Rectal smooth muscle tissue (tissue), 1 donor: ENCODE measurements at regions not wholly inside any gene's neighbourhood (a gene's known extent, or its start where the extent isn't known, plus 50 kb on each side); places are given as distances from the start of the nearest gene placed in this dataset.

Experiments
- H3K27ac ChIP-seq: one replicate; pipeline ENCODE4 v1.7.0; 2013; ENCODE audit warnings: low read depth, low read length, inconsistent platforms
- H3K27me3 ChIP-seq: one replicate; pipeline ENCODE4 v1.7.0; 2013; ENCODE audit warnings: low read length; ENCODE audit not compliant: control insufficient read depth, insufficient read depth
- H3K36me3 ChIP-seq: one replicate; pipeline ENCODE4 v1.7.0; 2013; ENCODE audit warnings: low read length; ENCODE audit not compliant: control insufficient read depth, insufficient read depth
- H3K4me1 ChIP-seq: one replicate; pipeline ENCODE4 v1.7.0; 2013; ENCODE audit warnings: low read length; ENCODE audit not compliant: control insufficient read depth, insufficient read depth
- H3K4me3 ChIP-seq: one replicate; pipeline ENCODE4 v1.7.0; 2013; ENCODE audit warnings: low read length
- H3K9ac ChIP-seq: one replicate; pipeline ENCODE4 v1.7.0; 2013; ENCODE audit warnings: low read length

- H3K27ac ChIP-seq, result no peak overlapping the region
- H3K36me3 ChIP-seq, result no peaks in the 10 kb centered on the region
- H3K4me1 ChIP-seq, result no peaks in the 10 kb centered on the region
- no peaks in the 10 kb centered on the region for H3K27me3 ChIP-seq
- no peak overlapping the region for H3K9ac ChIP-seq
- H3K4me3 ChIP-seq, result no peak overlapping the region
Measured at GRCh38 chr13:31955741-31956140, 75.8 kb upstream of the FRY start.

DNA sequence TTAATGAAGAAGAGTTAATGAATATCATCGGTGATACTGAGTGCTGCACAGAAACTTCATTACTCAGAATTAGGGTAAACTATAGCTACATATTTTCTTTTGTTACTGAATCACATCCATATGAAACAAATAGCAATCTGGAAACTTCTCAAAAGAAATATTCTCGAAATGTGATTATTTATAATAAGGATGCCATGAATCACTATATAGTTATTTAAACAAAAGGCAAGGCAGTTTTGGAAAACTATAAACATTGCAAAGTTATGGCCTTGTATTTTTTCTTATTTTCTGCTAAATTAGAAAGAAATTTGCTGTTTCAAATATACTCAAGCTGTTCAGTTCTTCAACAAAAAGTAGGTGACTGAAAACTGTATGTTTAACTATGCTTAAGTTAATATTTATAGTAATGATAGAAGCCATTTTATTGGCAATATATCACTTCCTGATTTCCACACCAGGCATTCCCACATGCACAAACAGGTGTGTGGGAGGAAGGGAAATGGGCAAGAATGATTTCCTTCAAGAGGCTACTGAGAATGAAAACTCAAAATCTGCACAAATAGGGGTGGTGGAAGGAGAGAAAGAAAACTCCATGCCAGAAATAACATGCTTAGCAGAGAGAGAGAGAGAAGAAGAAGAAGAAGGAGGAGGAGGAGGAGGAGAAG lies 74.5 kb upstream of the FRY start:
- no peak overlapping the region for H3K4me3 ChIP-seq
- no peak overlapping the region for H3K27ac ChIP-seq
- H3K4me1 ChIP-seq, result no peaks in the 10 kb centered on the region
- H3K27me3 ChIP-seq, result no peaks in the 10 kb centered on the region
- no peak overlapping the region for H3K9ac ChIP-seq
- H3K36me3 ChIP-seq, result no peaks in the 10 kb centered on the region

DNA sequence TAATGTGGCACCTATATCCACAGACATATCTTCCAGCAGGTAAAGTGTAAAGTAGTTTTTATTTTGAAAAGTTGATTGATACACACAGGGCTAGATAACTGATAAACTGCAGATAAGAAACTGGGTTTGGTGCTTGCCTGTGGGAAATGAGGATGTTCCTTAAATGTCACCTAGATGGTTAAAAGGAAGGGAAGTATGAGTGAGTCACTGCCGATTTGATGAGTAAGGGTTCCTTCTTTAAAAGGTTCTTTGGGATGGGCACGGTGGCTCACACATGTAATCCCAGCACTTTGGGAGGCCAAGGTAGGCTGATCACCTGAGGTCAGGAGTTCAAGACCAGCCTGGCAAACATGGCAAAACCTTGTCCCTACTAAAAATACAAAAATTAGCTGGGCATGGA lies 73.8 kb upstream of the FRY start:
- H3K9ac ChIP-seq, result no peak overlapping the region
- H3K36me3 ChIP-seq, result no peaks in the 10 kb centered on the region
- no peak overlapping the region for H3K4me3 ChIP-seq
- H3K27ac ChIP-seq, result no peak overlapping the region
- no peaks in the 10 kb centered on the region for H3K27me3 ChIP-seq
- H3K4me1 ChIP-seq, result no peaks in the 10 kb centered on the region

DNA sequence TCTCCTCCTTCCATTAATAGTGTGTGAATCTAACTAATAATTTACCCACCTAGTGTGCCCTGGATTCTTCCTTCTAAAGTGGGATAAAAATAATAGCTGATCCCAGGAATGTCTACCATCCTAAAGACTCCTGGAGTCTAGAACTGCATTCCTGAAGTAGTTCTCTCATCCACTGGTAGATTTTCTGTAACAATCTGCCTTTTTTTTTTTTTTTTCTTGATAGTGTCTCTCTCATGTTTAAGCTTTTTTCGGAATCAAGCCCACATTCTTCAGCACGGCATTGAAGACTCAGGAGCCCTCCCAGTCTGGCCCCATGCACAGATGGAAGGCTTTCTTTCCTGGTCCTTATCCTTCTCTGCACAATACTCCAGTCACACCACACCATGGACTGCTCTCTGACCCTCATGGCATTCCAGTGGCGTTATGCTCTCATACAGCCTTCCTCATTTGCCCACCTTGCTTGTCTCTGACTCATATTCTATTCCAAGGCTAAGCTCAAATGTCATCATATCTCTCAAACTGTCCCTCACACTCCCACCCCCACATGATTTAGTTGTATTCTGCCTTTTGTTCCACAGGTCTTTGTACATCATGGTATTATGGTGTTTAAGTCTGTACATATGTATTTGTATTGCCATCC lies 68.7 kb upstream of the FRY start:
- Histone ChIP-seq H3K4me1 (no peaks in the 10 kb centered on the region), H3K36me3 (no peaks in the 10 kb centered on the region), H3K27me3 (no peaks in the 10 kb centered on the region), H3K9ac (no peak overlapping the region), H3K4me3 (no peak overlapping the region), H3K27ac (no peak overlapping the region)

DNA sequence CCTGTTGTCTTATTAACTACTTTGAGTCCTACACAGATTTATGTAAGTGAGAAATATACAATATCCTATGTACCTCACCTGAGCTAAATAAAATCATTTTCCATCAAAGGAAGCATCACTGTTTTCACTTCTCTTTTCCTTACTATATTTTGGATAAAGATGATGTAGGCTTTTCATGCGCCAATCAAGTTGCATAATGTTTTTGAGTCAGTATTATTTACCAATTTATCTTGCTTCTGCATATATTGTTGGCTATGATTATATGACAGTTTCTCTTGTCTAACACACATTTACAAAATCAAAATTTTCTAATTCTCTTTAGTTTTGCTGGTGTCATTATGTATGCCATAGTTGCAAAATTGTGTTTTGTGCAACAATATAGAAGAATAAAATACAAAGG lies 67.9 kb upstream of the FRY start:
- Histone ChIP-seq H3K4me1 (no peaks in the 10 kb centered on the region), H3K36me3 (no peaks in the 10 kb centered on the region), H3K4me3 (no peak overlapping the region), H3K27ac (no peak overlapping the region), H3K27me3 (no peaks in the 10 kb centered on the region), H3K9ac (no peak overlapping the region)

- no peak overlapping the region for H3K9ac ChIP-seq
- H3K36me3 ChIP-seq, result no peaks in the 10 kb centered on the region
- no peaks in the 10 kb centered on the region for H3K27me3 ChIP-seq
- no peaks in the 10 kb centered on the region for H3K4me1 ChIP-seq
- H3K27ac ChIP-seq, result no peak overlapping the region
- H3K4me3 ChIP-seq, result no peak overlapping the region
Measured at GRCh38 chr13:31964168-31964567, 67.4 kb upstream of the FRY start.

DNA sequence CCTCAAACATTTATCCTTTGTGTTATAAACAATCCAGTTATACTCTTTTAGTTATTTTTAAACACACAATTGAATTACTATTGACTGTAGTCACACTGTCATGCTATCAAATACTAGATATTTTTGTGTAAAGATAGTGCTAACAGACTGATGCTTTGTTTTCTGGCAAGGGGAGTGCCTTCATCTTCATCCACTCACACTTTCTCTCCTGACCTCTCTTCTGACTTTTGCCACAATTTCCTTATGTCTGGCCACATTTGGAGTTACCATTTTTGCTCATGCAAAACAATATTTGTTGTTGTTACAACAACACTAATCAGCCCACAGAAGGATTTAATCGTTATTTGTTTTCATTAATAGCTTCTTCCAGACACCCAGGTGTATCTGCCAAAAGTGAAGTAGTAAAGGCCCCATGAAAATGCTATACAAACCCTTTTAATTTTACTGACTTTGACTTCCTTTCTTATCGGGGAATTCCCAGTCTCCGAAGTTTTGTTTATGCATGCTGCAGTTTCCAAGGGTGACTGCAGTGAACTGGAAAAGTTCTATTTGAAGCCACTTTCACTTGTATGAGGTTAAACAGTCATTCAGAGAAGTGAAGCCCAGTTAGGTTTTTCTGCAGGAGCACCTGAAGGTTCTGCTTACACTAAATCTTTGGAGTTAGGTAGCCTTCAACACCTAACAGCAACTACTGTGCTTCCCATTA lies 66.1 kb upstream of the FRY start:
- Histone ChIP-seq H3K36me3 (no peaks in the 10 kb centered on the region), H3K9ac (no peak overlapping the region), H3K27ac (no peak overlapping the region), H3K4me3 (peak overlapping the region; percentile 13), H3K4me1 (no peaks in the 10 kb centered on the region), H3K27me3 (no peaks in the 10 kb centered on the region)

GRCh38 chr13:31967155-31967554 lies 64.4 kb upstream of the FRY start:
- Histone ChIP-seq H3K27me3 (no peaks in the 10 kb centered on the region), H3K27ac (no peak overlapping the region), H3K4me1 (no peaks in the 10 kb centered on the region), H3K9ac (no peak overlapping the region), H3K36me3 (no peaks in the 10 kb centered on the region), H3K4me3 (no peak overlapping the region)

DNA sequence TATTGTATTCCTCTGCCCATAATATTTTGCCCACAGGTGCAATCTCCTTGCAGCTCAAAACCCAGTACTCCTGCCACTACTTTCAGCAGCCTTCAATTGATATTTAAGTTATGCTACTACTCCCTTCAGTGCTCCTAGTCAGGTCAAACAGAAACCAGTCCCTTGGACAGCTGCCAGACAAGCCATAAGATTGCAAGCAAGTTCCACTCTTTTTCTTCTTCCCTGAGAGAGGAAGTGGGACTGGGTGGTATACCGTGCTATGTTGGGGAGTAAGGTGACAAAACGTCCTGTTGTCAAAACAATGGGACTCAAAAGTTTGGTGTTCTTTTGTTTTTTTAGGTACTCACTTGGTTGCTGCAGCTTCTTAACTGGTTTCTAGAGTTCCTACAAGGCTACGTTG lies 63.1 kb upstream of the FRY start:
- H3K9ac ChIP-seq, result no peak overlapping the region
- no peak overlapping the region for H3K27ac ChIP-seq
- H3K4me1 ChIP-seq, result no peaks in the 10 kb centered on the region
- no peak overlapping the region for H3K4me3 ChIP-seq
- no peaks in the 10 kb centered on the region for H3K36me3 ChIP-seq
- H3K27me3 ChIP-seq, result no peaks in the 10 kb centered on the region

DNA sequence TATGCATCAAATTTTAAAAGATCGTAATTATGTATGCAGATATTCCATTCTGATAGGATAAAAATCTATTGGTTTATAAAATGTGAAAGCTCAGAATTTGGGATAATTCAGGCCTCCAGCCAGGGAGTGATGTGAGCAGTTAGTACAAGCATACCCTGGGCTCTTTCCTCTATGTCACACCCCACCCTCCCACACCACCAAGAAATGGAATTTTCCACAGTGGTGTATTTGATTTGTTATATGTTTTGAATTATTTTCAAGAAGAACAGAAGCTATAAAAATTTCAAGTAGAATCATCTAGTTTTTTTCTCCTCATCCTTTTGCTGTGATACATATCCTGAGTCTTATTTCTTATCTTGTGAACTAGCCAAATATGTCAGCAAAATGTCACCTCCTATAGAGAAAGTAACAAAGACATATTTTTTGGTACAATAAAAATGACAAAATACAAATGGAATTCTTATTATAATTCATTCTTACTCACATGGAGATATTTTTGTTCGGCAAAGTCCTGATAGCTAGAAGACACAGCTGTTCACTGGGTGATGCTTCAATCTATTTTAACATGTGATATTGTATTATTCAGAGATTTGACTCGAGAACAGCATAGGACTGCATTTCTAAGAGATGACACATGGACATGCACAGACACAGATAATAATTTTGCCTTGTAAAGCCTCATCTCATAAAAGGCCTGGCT lies 61.2 kb upstream of the FRY start:
- Histone ChIP-seq H3K27me3 (no peaks in the 10 kb centered on the region), H3K4me3 (no peak overlapping the region), H3K27ac (no peak overlapping the region), H3K36me3 (no peaks in the 10 kb centered on the region), H3K9ac (no peak overlapping the region), H3K4me1 (no peaks in the 10 kb centered on the region)

DNA sequence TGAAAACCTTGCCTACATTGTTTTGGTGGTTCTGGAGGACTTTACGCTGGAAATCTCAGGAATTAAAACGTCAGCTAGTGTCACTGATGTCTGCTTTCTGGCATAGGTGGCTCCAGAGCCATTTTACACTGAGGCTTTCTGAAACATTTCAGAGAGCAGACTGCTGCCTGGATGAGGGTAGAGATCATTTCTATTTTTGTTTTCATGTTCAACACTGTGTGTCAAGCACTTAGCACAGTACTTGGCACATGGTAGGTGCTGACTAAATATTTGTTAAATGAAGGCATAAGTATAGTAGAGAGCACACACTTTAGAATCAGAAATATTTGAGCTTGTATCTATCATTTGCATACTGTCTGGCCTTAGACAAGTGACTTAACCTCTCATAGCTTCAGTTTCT lies 59.1 kb upstream of the FRY start:
- Histone ChIP-seq H3K27ac (no peak overlapping the region), H3K4me1 (no peaks in the 10 kb centered on the region), H3K9ac (no peak overlapping the region), H3K4me3 (no peak overlapping the region), H3K36me3 (no peaks in the 10 kb centered on the region), H3K27me3 (no peaks in the 10 kb centered on the region)

DNA sequence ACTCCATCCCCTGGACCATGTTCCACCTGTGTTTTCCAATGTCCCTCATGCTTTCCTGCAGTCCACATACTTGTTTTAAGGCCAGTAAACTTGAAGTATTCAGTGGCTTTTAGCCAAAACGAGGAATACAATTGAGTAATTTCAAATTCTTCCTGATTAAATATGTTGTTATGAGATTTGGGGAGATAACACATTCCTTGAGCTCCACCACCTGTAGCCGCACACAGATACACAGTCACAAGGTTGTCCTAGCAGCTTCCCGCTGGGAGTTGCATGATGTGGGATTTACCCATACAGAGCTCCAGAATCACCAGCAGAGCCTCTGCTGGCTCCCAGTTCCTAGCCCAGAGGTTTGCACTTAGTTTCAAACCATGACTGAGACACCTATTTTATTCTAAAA lies 53.6 kb upstream of the FRY start:
- Histone ChIP-seq H3K9ac (no peak overlapping the region), H3K4me3 (no peak overlapping the region), H3K4me1 (peaks cover 2% of the 10 kb centered on the region), H3K27ac (no peak overlapping the region), H3K36me3 (no peaks in the 10 kb centered on the region), H3K27me3 (no peaks in the 10 kb centered on the region)
